Testis (tissue), 2 donors: ENCODE measurements at regions not wholly inside any gene's neighbourhood (a gene's known extent, or its start where the extent isn't known, plus 50 kb on each side); places are given as distances from the start of the nearest gene placed in this dataset.

ENCODE experiments used
- CTCF ChIP-seq, 3 experiments: fragments of 450-650 bp in 2 of 3; fragments of 200-600 bp in 1 of 3; sonication (generic) in 1 of 3; IDR thresholded peaks; one replicate each; pipeline ENCODE4 v1.5.1; 2016 to 2019; ENCODE audit warnings: antibody characterized with exemption in 3 of 3, mild to moderate bottlenecking in 2 of 3, moderate library complexity in 1 of 3
- POLR2A ChIP-seq: fragments of 450-650 bp; IDR thresholded peaks from one replicate; pipeline ENCODE4 v1.6.1; 2017; ENCODE audit warnings: antibody characterized with exemption, mild to moderate bottlenecking, moderate library complexity

- TF ChIP-seq CTCF (IDR thresholded peaks at IDR 0.05) (no peak), POLR2A (no peak)
Observed at GRCh38 chr11:93054279-93054678, 84.8 kb downstream of the MTNR1B start.
